Testis (tissue), 2 donors: ENCODE measurements at regions not wholly inside any gene's neighbourhood (a gene's known extent, or its start where the extent isn't known, plus 50 kb on each side); places are given as distances from the start of the nearest gene placed in this dataset.

ENCODE experiments used
- POLR2A ChIP-seq: fragments of 450-650 bp; IDR thresholded peaks from one replicate; pipeline ENCODE4 v1.6.1; 2017; ENCODE audit warnings: antibody characterized with exemption, mild to moderate bottlenecking, moderate library complexity
- TF ChIP-seq, protein P1 (sequence below), 3 experiments: fragments of 450-650 bp in 2 of 3; fragments of 200-600 bp in 1 of 3; sonication (generic) in 1 of 3; IDR thresholded peaks; one replicate each; pipeline ENCODE4 v1.5.1; 2016 to 2019; ENCODE audit warnings: antibody characterized with exemption in 3 of 3, mild to moderate bottlenecking in 2 of 3, moderate library complexity in 1 of 3

GRCh38 chr12:88393017-88393767 lies 187.1 kb downstream of the KITLG start:
- TF ChIP-seq, protein P1, sequence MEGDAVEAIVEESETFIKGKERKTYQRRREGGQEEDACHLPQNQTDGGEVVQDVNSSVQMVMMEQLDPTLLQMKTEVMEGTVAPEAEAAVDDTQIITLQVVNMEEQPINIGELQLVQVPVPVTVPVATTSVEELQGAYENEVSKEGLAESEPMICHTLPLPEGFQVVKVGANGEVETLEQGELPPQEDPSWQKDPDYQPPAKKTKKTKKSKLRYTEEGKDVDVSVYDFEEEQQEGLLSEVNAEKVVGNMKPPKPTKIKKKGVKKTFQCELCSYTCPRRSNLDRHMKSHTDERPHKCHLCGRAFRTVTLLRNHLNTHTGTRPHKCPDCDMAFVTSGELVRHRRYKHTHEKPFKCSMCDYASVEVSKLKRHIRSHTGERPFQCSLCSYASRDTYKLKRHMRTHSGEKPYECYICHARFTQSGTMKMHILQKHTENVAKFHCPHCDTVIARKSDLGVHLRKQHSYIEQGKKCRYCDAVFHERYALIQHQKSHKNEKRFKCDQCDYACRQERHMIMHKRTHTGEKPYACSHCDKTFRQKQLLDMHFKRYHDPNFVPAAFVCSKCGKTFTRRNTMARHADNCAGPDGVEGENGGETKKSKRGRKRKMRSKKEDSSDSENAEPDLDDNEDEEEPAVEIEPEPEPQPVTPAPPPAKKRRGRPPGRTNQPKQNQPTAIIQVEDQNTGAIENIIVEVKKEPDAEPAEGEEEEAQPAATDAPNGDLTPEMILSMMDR (IDR thresholded peaks at IDR 0.05): no peak
- no peak for TF ChIP-seq POLR2A
